DMS53 treated with DMSO at 0.1 percent for 48 hours (cell line): ENCODE measurements at regions not wholly inside any gene's neighbourhood (a gene's known extent, or its start where the extent isn't known, plus 50 kb on each side); places are given as distances from the start of the nearest gene placed in this dataset.

Experiments used
- DNase-seq: peaks from one replicate; lab custom pipeline; 2025; ENCODE audit not compliant: unreplicated experiment; lab: John Stamatoyannopoulos, UW

GRCh38 chr18:54531402-54532065 is 59.5 kb upstream of the DYNAP start:
- no peak for DNase-seq

GRCh38 chr18:54532222-54532621 is 58.8 kb upstream of the DYNAP start:
- DNase-seq = peak; percentile 65

DNA sequence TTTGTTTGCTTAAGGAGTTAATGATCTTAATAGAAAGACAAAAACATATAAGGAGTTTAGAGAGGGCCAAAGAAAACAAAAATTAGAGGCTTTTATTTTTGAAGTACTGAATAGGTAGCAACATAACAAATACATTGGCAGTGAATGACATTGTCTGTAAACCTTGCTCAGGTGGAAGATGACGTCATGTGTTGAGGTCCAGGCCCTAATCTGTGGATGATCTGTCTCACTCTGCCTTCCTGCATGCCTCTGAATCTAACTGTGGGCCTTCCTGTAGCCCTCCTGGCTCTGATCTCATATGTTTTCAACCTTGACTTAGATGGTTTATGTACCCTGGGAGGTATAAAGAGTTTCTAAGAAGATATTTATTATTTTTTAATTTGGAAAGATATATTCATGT is 58.1 kb upstream of the DYNAP start:
- DNase-seq = peak; percentile 47
